Inflammatory macrophage treated with lipopolysaccharide for 1 hour (primary cell): ENCODE measurements at regions not wholly inside any gene's neighbourhood (a gene's known extent, or its start where the extent isn't known, plus 50 kb on each side); places are given as distances from the start of the nearest gene placed in this dataset.

Source experiments
- DNase-seq, 2 donors: peaks; one replicate each; pipeline ENCODE4 v3.0.0-alpha.2; 2020 to 2022

- DNase-seq: no peak
These were observed 322.1 kb upstream of the CHAC2 start for GRCh38 chr2:53445383-53446070.

- no peak for DNase-seq
These were observed 324.8 kb upstream of the CHAC2 start for GRCh38 chr2:53442783-53443182.

- no peak for DNase-seq
These were observed 325.5 kb upstream of the CHAC2 start for GRCh38 chr2:53442093-53442492.

- DNase-seq: no peak
These were observed 328.9 kb upstream of the CHAC2 start for GRCh38 chr2:53438692-53439091.

GRCh38 chr2:53438100-53438499, 329.5 kb upstream of the CHAC2 start:
- DNase-seq: no peak

- DNase-seq: no peak
These were observed 330.2 kb upstream of the CHAC2 start for GRCh38 chr2:53437371-53437770.

GRCh38 chr2:53436882-53437281, 330.7 kb upstream of the CHAC2 start:
- DNase-seq: no peak

GRCh38 chr2:53435610-53436009, 332.0 kb upstream of the CHAC2 start:
- DNase-seq: no peak

GRCh38 chr2:53434466-53434865, 333.1 kb upstream of the CHAC2 start:
- DNase-seq: no peak

- no peak for DNase-seq
These were observed 334.7 kb upstream of the CHAC2 start for GRCh38 chr2:53432936-53433335.

- DNase-seq: no peak
These were observed 337.7 kb upstream of the CHAC2 start for GRCh38 chr2:53429901-53430300.

GRCh38 chr2:53424902-53425301, 342.7 kb upstream of the CHAC2 start:
- no peak for DNase-seq

- no peak for DNase-seq
These were observed 344.1 kb upstream of the CHAC2 start for GRCh38 chr2:53423465-53423864.

- DNase-seq: peak in 1 of 2 donors; percentile 8
These were observed 344.6 kb upstream of the CHAC2 start for GRCh38 chr2:53422979-53423378.

- no peak for DNase-seq
These were observed 350.2 kb upstream of the CHAC2 start for GRCh38 chr2:53417385-53417784.

GRCh38 chr2:53407363-53408080, 360.1 kb upstream of the CHAC2 start:
- no peak for DNase-seq

- no peak for DNase-seq
These were observed 363.7 kb upstream of the CHAC2 start for GRCh38 chr2:53403792-53404413.

- DNase-seq: no peak
These were observed 370.5 kb upstream of the CHAC2 start for GRCh38 chr2:53397085-53397484.

GRCh38 chr2:53381271-53381670, 386.3 kb upstream of the CHAC2 start:
- DNase-seq: no peak

- no peak for DNase-seq
These were observed 388.1 kb upstream of the CHAC2 start for GRCh38 chr2:53379547-53379946.

- DNase-seq: no peak
These were observed 388.8 kb upstream of the CHAC2 start for GRCh38 chr2:53378791-53379190.

GRCh38 chr2:53373126-53373525, 394.5 kb upstream of the CHAC2 start:
- no peak for DNase-seq

GRCh38 chr2:53366543-53366942, 401.1 kb upstream of the CHAC2 start:
- no peak for DNase-seq

GRCh38 chr2:53362934-53363333, 404.7 kb upstream of the CHAC2 start:
- DNase-seq: no peak
